GM13976 (cell line): ENCODE measurements at regions not wholly inside any gene's neighbourhood (a gene's known extent, or its start where the extent isn't known, plus 50 kb on each side); places are given as distances from the start of the nearest gene placed in this dataset.

Source experiments
- DNase-seq: peaks from one replicate; pipeline ENCODE4 v3.0.0; 2012; ENCODE audit warnings: low spot score
- in situ Hi-C: fragments of 300-500 bp; cut with MboI; formaldehyde crosslinking; loops from one replicate; pipeline ENCODE4 v1.12.0; 2022; ENCODE audit warnings: low sequenced_read_pairs, mixed read lengths, inconsistent platforms; ENCODE audit not compliant: unreplicated experiment
- TF ChIP-seq, protein P1 (sequence below): IDR thresholded peaks from 2 replicates; pipeline ENCODE4 v1.5.1; 2012; ENCODE audit warnings: borderline replicate concordance, mild to moderate bottlenecking; ENCODE audit not compliant: insufficient read depth; ENCODE audit errors: extremely low read depth, missing control alignments, control extremely low read depth

- in situ Hi-C loops: no loop called here
- DNase-seq: no peak
- TF ChIP-seq, protein P1, sequence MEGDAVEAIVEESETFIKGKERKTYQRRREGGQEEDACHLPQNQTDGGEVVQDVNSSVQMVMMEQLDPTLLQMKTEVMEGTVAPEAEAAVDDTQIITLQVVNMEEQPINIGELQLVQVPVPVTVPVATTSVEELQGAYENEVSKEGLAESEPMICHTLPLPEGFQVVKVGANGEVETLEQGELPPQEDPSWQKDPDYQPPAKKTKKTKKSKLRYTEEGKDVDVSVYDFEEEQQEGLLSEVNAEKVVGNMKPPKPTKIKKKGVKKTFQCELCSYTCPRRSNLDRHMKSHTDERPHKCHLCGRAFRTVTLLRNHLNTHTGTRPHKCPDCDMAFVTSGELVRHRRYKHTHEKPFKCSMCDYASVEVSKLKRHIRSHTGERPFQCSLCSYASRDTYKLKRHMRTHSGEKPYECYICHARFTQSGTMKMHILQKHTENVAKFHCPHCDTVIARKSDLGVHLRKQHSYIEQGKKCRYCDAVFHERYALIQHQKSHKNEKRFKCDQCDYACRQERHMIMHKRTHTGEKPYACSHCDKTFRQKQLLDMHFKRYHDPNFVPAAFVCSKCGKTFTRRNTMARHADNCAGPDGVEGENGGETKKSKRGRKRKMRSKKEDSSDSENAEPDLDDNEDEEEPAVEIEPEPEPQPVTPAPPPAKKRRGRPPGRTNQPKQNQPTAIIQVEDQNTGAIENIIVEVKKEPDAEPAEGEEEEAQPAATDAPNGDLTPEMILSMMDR: no peak
These were observed 227.0 kb downstream of the SPRY2 start for GRCh38 chr13:80113714-80114454.

DNA sequence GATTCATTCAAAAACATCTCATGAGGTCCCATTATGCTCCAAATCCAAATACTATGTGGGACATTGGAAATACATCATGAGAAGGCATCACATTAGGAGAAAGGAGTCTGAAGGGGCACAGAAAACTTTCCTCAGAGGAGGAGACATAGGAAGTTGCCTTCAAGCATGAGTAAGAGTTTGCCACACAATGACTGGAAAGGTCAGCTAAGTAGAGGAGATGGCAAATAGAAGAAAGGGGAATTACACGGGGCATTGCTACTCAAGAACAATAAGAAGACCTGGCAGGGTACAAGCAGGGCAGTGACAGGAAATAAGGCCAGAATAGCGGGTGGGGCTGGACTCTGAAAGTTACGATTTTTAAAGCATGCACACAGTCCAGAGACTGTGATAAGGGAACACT is 231.6 kb downstream of the SPRY2 start:
- TF ChIP-seq, protein P1: no peak
- in situ Hi-C loops: no loop called here
- no peak for DNase-seq

DNA sequence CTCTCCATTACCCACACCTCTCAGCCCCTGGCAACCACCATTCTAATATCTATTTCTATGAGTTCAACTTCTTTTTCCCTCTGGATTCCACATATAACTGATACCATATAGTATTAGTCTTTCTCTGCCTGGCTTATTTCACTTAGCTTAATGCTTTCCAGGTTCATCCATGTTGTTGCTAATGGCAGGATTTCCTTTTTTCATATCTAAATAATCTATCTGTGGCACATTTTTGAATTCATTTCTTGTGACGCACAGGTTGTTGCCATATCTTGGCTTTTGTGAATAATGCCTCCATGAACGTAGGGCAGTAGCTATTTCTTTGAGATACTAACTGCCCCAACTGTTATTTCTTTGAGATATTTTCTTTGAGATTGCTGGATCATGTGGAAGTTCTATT is 235.6 kb downstream of the SPRY2 start:
- TF ChIP-seq, protein P1: no peak
- in situ Hi-C loops: no loop called here

GRCh38 chr13:80101040-80101439 is 239.9 kb downstream of the SPRY2 start:
- TF ChIP-seq, protein P1: no peak
- in situ Hi-C loops: no loop called here
- no peak for DNase-seq

More for the DNA sequence above, 235.6 kb downstream of the SPRY2 start:
- DNase-seq: no peak

- in situ Hi-C loops: no loop called here
- DNase-seq: no peak
- TF ChIP-seq, protein P1: no peak
These were observed 240.3 kb downstream of the SPRY2 start for GRCh38 chr13:80100636-80101035.

DNA sequence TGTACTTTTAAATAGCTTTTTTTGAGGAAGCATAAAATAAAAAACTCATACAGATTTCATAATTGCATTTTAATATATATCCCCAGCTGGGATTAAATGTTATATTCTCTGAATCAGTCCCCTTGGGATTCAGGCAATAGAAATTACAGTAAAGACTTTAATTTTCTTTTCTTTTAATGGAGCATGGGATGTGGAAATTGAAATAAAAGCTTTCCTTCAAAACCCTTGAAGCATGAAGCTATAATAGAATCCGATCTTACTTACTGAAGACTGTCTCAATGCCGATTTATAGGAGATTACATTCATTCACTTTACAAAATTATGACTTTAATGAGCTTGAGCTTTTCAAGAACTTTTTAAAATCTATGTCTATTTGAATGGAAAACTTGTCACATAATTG is 243.4 kb downstream of the SPRY2 start:
- TF ChIP-seq, protein P1: no peak
- in situ Hi-C loops: no loop called here
- no peak for DNase-seq

- in situ Hi-C loops: no loop called here
- no peak for DNase-seq
- TF ChIP-seq, protein P1: no peak
These were observed 244.5 kb downstream of the SPRY2 start for GRCh38 chr13:80096383-80096782.
